GM19025 (cell line): ENCODE measurements at regions not wholly inside any gene's neighbourhood (a gene's known extent, or its start where the extent isn't known, plus 50 kb on each side); places are given as distances from the start of the nearest gene placed in this dataset.
"Not testable (repeated sequence)": the region's sequence is repeated elsewhere in the genome, so short reads cannot be mapped to it uniquely, and the experiment has no call there.

Source experiments
- ATAC-seq: cut with Tn5 transposase; IDR thresholded peaks from one replicate; pipeline ENCODE4 v1.9.1; 2021; ENCODE audit warnings: mild to moderate bottlenecking, low read depth, moderate library complexity; ENCODE audit not compliant: unreplicated experiment

GRCh38 chr3:194858382-194858781 is 172.7 kb downstream of the FAM43A start:
- ATAC-seq, result no peak

- ATAC-seq, result no peak
Observed at GRCh38 chr3:194860725-194861124, 175.0 kb downstream of the FAM43A start.

GRCh38 chr3:194861375-194861774 is 175.7 kb downstream of the FAM43A start:
- ATAC-seq, result no peak

GRCh38 chr3:194865061-194865460 is 179.4 kb downstream of the FAM43A start:
- ATAC-seq, result no peak

- no peak for ATAC-seq
Observed at GRCh38 chr3:194865615-194866014, 179.9 kb downstream of the FAM43A start.

GRCh38 chr3:194866236-194866635 is 180.6 kb downstream of the FAM43A start:
- ATAC-seq, result no peak

- ATAC-seq, result no peak
Observed at GRCh38 chr3:194867270-194867983, 181.7 kb downstream of the FAM43A start.

GRCh38 chr3:194868831-194869230 is 183.1 kb downstream of the FAM43A start:
- ATAC-seq, result no peak

GRCh38 chr3:194869482-194870169 is 183.9 kb downstream of the FAM43A start:
- ATAC-seq, result no peak

GRCh38 chr3:194870394-194871110 is 184.9 kb downstream of the FAM43A start:
- no peak for ATAC-seq

- peak; percentile 57 for ATAC-seq
Observed at GRCh38 chr3:194871143-194871863, 185.6 kb downstream of the FAM43A start.

- peak; percentile 34 for ATAC-seq
Observed at GRCh38 chr3:194871864-194872668, 186.4 kb downstream of the FAM43A start.

GRCh38 chr3:194872669-194872977 is 186.9 kb downstream of the FAM43A start:
- no peak for ATAC-seq

- ATAC-seq, result not testable (repeated sequence)
Observed at GRCh38 chr3:194873474-194873873, 187.8 kb downstream of the FAM43A start.

- no peak for ATAC-seq
Observed at GRCh38 chr3:194874206-194874605, 188.5 kb downstream of the FAM43A start.

- ATAC-seq, result no peak
Observed at GRCh38 chr3:194874783-194875182, 189.1 kb downstream of the FAM43A start.

- no peak for ATAC-seq
Observed at GRCh38 chr3:194875581-194876402, 190.1 kb downstream of the FAM43A start.

- ATAC-seq, result no peak
Observed at GRCh38 chr3:194876403-194877095, 190.9 kb downstream of the FAM43A start.
